HFFc6 (cell line): ENCODE measurements at regions not wholly inside any gene's neighbourhood (a gene's known extent, or its start where the extent isn't known, plus 50 kb on each side); places are given as distances from the start of the nearest gene placed in this dataset.

Experiments
- DNase-seq: peaks from one replicate; pipeline ENCODE4 v3.0.0-alpha.2; 2018
- H3K27ac Mint-ChIP-seq: 2 replicates; pipeline ENCODE4 v1.8.0; 2020; ENCODE audit warnings: mild to moderate bottlenecking, mixed read lengths
- H3K27me3 Mint-ChIP-seq: 2 replicates; pipeline ENCODE4 v1.8.0; 2021; ENCODE audit warnings: mild to moderate bottlenecking, moderate library complexity, mixed read lengths; ENCODE audit not compliant: insufficient read depth
- H3K36me3 Mint-ChIP-seq: 2 replicates; pipeline ENCODE4 v1.8.0; 2021; ENCODE audit warnings: low read depth, mixed read lengths
- H3K4me1 Mint-ChIP-seq: 2 replicates; pipeline ENCODE4 v1.8.0; 2020; ENCODE audit warnings: low read depth, mixed read lengths
- H3K4me3 Mint-ChIP-seq: 2 replicates; pipeline ENCODE4 v1.8.0; 2020; ENCODE audit warnings: mild to moderate bottlenecking, moderate library complexity, mixed read lengths
- H3K9me3 Mint-ChIP-seq: 2 replicates; pipeline ENCODE4 v1.8.0; 2020; ENCODE audit warnings: mild to moderate bottlenecking, mixed read lengths
- TF ChIP-seq, protein P1 (sequence below): fragments of 200-600 bp; sonication (generic); IDR thresholded peaks from 2 replicates; pipeline ENCODE4 v1.5.0; 2021; ENCODE audit warnings: antibody characterized with exemption, mild to moderate bottlenecking

DNA sequence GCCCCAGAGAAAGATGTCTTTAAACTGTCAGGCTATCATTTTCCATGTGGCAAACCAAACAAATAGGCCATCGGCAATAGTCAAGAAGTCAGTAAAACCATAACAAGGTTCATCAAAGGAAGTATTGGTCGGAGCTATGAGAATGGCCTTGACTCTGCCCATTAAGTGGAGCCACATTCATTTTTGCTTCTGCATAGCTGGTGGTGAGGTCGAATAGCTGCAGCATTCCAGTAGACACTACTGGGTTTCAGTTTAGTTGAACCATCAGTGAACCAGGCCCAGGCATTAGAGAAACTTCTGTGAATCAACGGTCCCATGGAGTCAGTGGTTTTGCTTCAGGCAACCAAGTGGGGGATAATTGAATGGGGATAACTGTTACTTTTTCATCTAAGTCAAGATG, 92.0 kb upstream of the MED14 start:
- no peak overlapping the region for H3K4me3 Mint-ChIP-seq
- peaks cover 5% of the 10 kb centered on the region; the same call in 1 of the 2 replicates for H3K27me3 Mint-ChIP-seq
- no peaks in the 10 kb centered on the region for H3K36me3 Mint-ChIP-seq
- H3K27ac Mint-ChIP-seq = no peak overlapping the region
- TF ChIP-seq, protein P1, sequence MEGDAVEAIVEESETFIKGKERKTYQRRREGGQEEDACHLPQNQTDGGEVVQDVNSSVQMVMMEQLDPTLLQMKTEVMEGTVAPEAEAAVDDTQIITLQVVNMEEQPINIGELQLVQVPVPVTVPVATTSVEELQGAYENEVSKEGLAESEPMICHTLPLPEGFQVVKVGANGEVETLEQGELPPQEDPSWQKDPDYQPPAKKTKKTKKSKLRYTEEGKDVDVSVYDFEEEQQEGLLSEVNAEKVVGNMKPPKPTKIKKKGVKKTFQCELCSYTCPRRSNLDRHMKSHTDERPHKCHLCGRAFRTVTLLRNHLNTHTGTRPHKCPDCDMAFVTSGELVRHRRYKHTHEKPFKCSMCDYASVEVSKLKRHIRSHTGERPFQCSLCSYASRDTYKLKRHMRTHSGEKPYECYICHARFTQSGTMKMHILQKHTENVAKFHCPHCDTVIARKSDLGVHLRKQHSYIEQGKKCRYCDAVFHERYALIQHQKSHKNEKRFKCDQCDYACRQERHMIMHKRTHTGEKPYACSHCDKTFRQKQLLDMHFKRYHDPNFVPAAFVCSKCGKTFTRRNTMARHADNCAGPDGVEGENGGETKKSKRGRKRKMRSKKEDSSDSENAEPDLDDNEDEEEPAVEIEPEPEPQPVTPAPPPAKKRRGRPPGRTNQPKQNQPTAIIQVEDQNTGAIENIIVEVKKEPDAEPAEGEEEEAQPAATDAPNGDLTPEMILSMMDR = no peak
- no peak for DNase-seq
- H3K9me3 Mint-ChIP-seq = peaks cover 4% of the 10 kb centered on the region; the same call in 1 of the 2 replicates
- no peaks in the 10 kb centered on the region for H3K4me1 Mint-ChIP-seq

DNA sequence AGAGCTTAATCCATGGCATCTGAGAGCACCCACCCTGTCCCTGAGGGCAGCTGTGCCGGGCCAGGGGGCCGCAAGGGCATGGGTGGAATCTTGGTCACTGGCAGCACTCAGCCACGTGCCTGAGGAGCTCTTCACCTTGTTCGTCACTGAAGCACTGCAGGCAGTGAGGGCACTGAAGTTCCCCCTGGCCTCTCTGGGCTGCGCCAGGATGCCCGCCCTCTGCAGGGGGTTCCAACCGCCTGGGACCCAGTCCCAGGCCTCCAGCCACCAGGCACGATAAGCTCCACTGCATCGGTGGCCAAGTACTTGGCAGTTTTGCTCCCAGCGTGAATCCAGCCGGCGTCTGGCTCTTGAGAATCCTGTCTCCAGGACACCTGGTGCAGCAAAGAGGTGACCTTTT, 96.4 kb upstream of the MED14 start:
- H3K27me3 Mint-ChIP-seq = peaks cover 7% of the 10 kb centered on the region; the same call in 1 of the 2 replicates
- H3K4me1 Mint-ChIP-seq = no peaks in the 10 kb centered on the region
- DNase-seq = no peak

DNA sequence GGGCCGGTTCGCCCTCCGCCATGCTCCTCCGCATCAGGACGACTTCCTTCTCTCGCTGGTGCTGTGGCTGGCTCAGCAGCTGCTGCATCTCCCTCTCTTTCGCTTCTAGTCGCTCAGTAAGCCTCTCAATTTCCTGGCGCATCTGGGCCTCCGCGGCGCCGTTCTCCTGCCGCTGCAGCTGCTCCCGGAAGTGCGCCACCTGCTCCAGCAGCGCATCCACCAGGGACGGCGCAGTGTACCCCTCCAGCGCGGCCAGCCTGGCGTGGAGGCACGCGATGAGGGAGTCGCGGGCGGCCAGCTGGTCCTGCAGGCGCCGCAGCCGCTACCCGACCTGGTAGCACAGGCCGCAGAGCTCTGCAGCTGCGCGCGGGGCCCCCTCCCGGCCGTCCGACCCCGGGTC, 97.4 kb upstream of the MED14 start:
- H3K27ac Mint-ChIP-seq = no peak overlapping the region
- peaks cover 7% of the 10 kb centered on the region; the same call in 1 of the 2 replicates for H3K27me3 Mint-ChIP-seq
- H3K9me3 Mint-ChIP-seq = no peaks in the 10 kb centered on the region
- no peaks in the 10 kb centered on the region for H3K4me1 Mint-ChIP-seq
- TF ChIP-seq, protein P1 = no peak
- H3K36me3 Mint-ChIP-seq = no peaks in the 10 kb centered on the region
- no peak for DNase-seq
- H3K4me3 Mint-ChIP-seq = no peak overlapping the region

More for the DNA sequence above, 96.4 kb upstream of the MED14 start:
- H3K27ac Mint-ChIP-seq = no peak overlapping the region
- no peak overlapping the region for H3K4me3 Mint-ChIP-seq
- no peaks in the 10 kb centered on the region for H3K36me3 Mint-ChIP-seq
- TF ChIP-seq, protein P1 = no peak
- H3K9me3 Mint-ChIP-seq = no peaks in the 10 kb centered on the region

DNA sequence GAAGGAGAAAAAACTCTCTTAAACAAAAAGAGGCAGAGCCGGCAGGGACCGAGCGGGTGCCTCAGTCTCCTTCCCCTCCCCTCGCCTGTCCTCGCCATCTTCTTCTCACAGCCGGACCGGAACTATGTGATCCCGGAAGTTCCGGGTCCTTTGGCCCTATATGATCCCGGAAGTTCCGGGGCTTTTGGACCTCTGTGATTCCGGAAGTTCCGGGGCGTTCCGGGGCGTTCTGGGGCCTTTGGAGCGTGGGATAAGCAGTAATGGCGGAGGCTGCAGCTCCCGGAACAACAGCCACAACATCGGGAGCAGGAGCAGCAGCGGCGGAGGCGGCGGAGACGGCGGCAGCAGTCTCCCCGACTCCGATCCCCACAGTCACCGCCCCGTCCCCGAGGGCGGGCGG, 98.9 kb upstream of the MED14 start:
- no peak for DNase-seq
- no peak overlapping the region for H3K27ac Mint-ChIP-seq
- no peak overlapping the region for H3K4me3 Mint-ChIP-seq
- H3K9me3 Mint-ChIP-seq = no peaks in the 10 kb centered on the region
- H3K36me3 Mint-ChIP-seq = no peaks in the 10 kb centered on the region; the same call in 1 of the 2 replicates
- H3K4me1 Mint-ChIP-seq = no peaks in the 10 kb centered on the region
- TF ChIP-seq, protein P1 = no peak
- H3K27me3 Mint-ChIP-seq = peaks cover 7% of the 10 kb centered on the region; the same call in 1 of the 2 replicates

DNA sequence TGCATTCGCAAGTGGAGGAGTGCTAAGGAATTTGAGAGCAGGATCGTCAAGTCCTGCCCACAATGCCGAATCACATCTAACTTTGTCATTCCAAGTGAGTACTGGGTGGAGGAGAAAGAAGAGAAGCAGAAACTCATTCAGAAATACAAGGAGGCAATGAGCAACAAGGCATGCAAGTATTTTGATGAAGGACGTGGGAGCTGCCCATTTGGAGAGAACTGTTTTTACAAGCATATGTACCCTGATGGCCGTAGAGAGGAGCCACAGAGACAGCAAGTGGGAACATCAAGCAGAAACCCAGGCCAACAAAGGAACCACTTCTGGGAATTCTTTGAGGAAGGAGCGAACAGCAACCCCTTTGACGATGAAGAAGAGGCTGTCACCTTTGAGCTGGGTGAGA, 100.2 kb upstream of the MED14 start:
- Mint-ChIP-seq H3K4me3 (no peak overlapping the region), H3K9me3 (peaks cover 9% of the 10 kb centered on the region), H3K4me1 (no peaks in the 10 kb centered on the region), H3K27me3 (peaks cover 6% of the 10 kb centered on the region; the same call in 1 of the 2 replicates), H3K27ac (no peak overlapping the region), H3K36me3 (peaks cover 5% of the 10 kb centered on the region; the same call in 1 of the 2 replicates)
- DNase-seq = no peak
- TF ChIP-seq, protein P1 = no peak

DNA sequence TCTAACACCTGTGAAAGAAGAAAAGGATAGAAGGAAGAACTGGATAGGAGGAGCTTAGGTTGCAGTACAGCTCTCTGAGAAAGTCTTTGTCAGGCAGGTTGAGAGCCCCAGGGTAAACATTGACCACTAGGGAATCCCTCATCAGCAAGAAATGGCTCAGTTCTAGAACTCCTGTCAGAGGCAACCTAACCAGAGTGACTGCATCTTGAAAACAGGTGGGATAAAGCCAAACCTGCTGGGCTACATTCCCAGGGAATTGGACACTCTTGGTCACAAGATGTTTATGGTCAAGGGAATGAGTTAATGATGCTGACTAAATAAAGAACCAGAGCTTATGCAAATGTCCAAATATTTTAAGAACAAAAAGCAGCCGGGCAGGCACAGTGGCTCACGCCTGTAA, 108.3 kb upstream of the MED14 start:
- Mint-ChIP-seq H3K27ac (no peak overlapping the region), H3K27me3 (no peaks in the 10 kb centered on the region; the same call in 1 of the 2 replicates)

More for the DNA sequence above, 108.3 kb upstream of the MED14 start:
- TF ChIP-seq, protein P1 = no peak
- peaks cover 16% of the 10 kb centered on the region for H3K36me3 Mint-ChIP-seq
- no peak for DNase-seq
- no peak overlapping the region for H3K4me3 Mint-ChIP-seq
- peaks cover 24% of the 10 kb centered on the region for H3K4me1 Mint-ChIP-seq
- H3K9me3 Mint-ChIP-seq = peaks cover 25% of the 10 kb centered on the region
